ENCODE measurements at regions not wholly inside any gene's neighbourhood (a gene's known extent, or its start where the extent isn't known, plus 50 kb on each side); places are given as distances from the start of the nearest gene placed in this dataset.
"Not testable (repeated sequence)": the region's sequence is repeated elsewhere in the genome, so short reads cannot be mapped to it uniquely, and the experiment has no call there.

DNA sequence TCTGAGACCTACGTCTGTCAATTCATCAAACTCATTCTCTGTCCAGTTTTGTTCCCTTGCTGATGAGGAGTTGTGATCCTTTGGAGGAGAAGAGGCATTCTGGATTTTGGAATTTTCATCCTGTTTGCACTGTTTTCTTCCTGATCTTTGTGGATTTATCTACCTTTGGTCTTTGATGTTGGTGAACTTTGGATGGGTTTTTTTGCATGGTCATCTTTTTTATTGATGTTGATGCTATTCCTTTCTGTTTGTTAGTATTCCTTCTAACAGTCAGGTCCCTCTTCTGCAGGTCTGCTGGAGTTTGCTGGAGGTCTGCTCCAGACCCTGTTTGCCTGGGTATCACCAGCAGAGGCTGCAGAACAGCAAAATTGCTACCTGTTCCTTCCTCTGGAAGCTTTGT is 322.2 kb downstream of the CCSER2 start:
- TF ChIP-seq, protein P1, sequence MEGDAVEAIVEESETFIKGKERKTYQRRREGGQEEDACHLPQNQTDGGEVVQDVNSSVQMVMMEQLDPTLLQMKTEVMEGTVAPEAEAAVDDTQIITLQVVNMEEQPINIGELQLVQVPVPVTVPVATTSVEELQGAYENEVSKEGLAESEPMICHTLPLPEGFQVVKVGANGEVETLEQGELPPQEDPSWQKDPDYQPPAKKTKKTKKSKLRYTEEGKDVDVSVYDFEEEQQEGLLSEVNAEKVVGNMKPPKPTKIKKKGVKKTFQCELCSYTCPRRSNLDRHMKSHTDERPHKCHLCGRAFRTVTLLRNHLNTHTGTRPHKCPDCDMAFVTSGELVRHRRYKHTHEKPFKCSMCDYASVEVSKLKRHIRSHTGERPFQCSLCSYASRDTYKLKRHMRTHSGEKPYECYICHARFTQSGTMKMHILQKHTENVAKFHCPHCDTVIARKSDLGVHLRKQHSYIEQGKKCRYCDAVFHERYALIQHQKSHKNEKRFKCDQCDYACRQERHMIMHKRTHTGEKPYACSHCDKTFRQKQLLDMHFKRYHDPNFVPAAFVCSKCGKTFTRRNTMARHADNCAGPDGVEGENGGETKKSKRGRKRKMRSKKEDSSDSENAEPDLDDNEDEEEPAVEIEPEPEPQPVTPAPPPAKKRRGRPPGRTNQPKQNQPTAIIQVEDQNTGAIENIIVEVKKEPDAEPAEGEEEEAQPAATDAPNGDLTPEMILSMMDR (conservative IDR thresholded peaks at IDR 0.05; ENCODE audit: low read depth, low read length): not testable (repeated sequence)
- TF ChIP-seq POLR2A (IDR thresholded peaks at IDR 0.05; ENCODE audit: low read depth, low read length); ELK1 (IDR thresholded peaks at IDR 0.05; ENCODE audit: borderline replicate concordance, low read depth, low read length); RAD21 (IDR thresholded peaks at IDR 0.05; ENCODE audit: low read length); FOS (IDR thresholded peaks at IDR 0.05; ENCODE audit: low read depth, low read length); SMC3 (IDR thresholded peaks at IDR 0.05; ENCODE audit: low read depth, low read length); CEBPB (IDR thresholded peaks at IDR 0.05; ENCODE audit: low read depth, low read length); MXI1 (IDR thresholded peaks at IDR 0.05; ENCODE audit: borderline replicate concordance, low read depth, low read length): not testable (repeated sequence)
- TF ChIP-seq MAFK (IDR thresholded peaks at IDR 0.05; ENCODE audit: low read depth, low read length): peak; percentile 22; the same call in 1 of the 2 replicates
